Endothelial cell (in vitro differentiated cells): ENCODE measurements at regions not wholly inside any gene's neighbourhood (a gene's known extent, or its start where the extent isn't known, plus 50 kb on each side); places are given as distances from the start of the nearest gene placed in this dataset.

Source experiments
- DNase-seq: peaks from one replicate; pipeline ENCODE4 v3.0.0; 2021; ENCODE audit warnings: low spot score
- H3K27ac Mint-ChIP-seq: one replicate; pipeline ENCODE4 v1.8.0; 2021; ENCODE audit warnings: mixed read lengths, inconsistent platforms; ENCODE audit not compliant: unreplicated experiment
- H3K27me3 Mint-ChIP-seq: one replicate; pipeline ENCODE4 v1.8.0; 2021; ENCODE audit warnings: mild to moderate bottlenecking, moderate library complexity, mixed read lengths, inconsistent platforms; ENCODE audit not compliant: unreplicated experiment
- H3K36me3 Mint-ChIP-seq: one replicate; pipeline ENCODE4 v1.8.0; 2021; ENCODE audit warnings: mild to moderate bottlenecking, low read depth, mixed read lengths, inconsistent platforms; ENCODE audit not compliant: unreplicated experiment
- H3K4me1 Mint-ChIP-seq: one replicate; pipeline ENCODE4 v1.8.0; 2021; ENCODE audit warnings: mild to moderate bottlenecking, mixed read lengths, inconsistent platforms; ENCODE audit not compliant: unreplicated experiment
- H3K4me3 Mint-ChIP-seq: one replicate; pipeline ENCODE4 v1.8.0; 2021; ENCODE audit warnings: mild to moderate bottlenecking, mixed read lengths, inconsistent platforms; ENCODE audit not compliant: unreplicated experiment
- H3K9me3 Mint-ChIP-seq: one replicate; pipeline ENCODE4 v1.8.0; 2021; ENCODE audit warnings: mixed read lengths, inconsistent platforms; ENCODE audit not compliant: unreplicated experiment
- CTCF ChIP-seq: fragments of 200-600 bp; sonication (generic); IDR thresholded peaks from one replicate; pipeline ENCODE4 v1.5.0; 2021; ENCODE audit warnings: antibody characterized with exemption; ENCODE audit not compliant: unreplicated experiment

GRCh38 chr1:9437961-9438430 is 101.3 kb upstream of the SLC25A33 start:
- Mint-ChIP-seq H3K4me1 (no peaks in the 10 kb centered on the region), H3K27me3 (peaks cover 4% of the 10 kb centered on the region), H3K36me3 (no peaks in the 10 kb centered on the region), H3K9me3 (no peaks in the 10 kb centered on the region), H3K4me3 (no peak overlapping the region), H3K27ac (no peak overlapping the region)
- DNase-seq = no peak
- no peak for TF ChIP-seq CTCF

GRCh38 chr1:9438431-9439073 is 100.7 kb upstream of the SLC25A33 start:
- TF ChIP-seq CTCF = no peak
- no peak for DNase-seq
- Mint-ChIP-seq H3K4me1 (no peaks in the 10 kb centered on the region), H3K27me3 (peaks cover 4% of the 10 kb centered on the region), H3K27ac (no peak overlapping the region), H3K36me3 (no peaks in the 10 kb centered on the region), H3K4me3 (no peak overlapping the region), H3K9me3 (no peaks in the 10 kb centered on the region)

GRCh38 chr1:9439074-9439761 is 100.0 kb upstream of the SLC25A33 start:
- Mint-ChIP-seq H3K4me3 (no peak overlapping the region), H3K9me3 (no peaks in the 10 kb centered on the region), H3K4me1 (peaks cover 5% of the 10 kb centered on the region), H3K27ac (no peak overlapping the region), H3K27me3 (peaks cover 4% of the 10 kb centered on the region), H3K36me3 (no peaks in the 10 kb centered on the region)
- no peak for DNase-seq
- no peak for TF ChIP-seq CTCF

GRCh38 chr1:9440261-9440660 is 99.0 kb upstream of the SLC25A33 start:
- peaks cover 3% of the 10 kb centered on the region for H3K27me3 Mint-ChIP-seq
- no peaks in the 10 kb centered on the region for H3K36me3 Mint-ChIP-seq
- H3K4me1 Mint-ChIP-seq = peaks cover 5% of the 10 kb centered on the region
- no peaks in the 10 kb centered on the region for H3K9me3 Mint-ChIP-seq
- TF ChIP-seq CTCF = no peak
- no peak overlapping the region for H3K27ac Mint-ChIP-seq
- DNase-seq = no peak
- H3K4me3 Mint-ChIP-seq = no peak overlapping the region

GRCh38 chr1:9440763-9441194 is 98.5 kb upstream of the SLC25A33 start:
- DNase-seq = no peak
- no peaks in the 10 kb centered on the region for H3K9me3 Mint-ChIP-seq
- peaks cover 3% of the 10 kb centered on the region for H3K27me3 Mint-ChIP-seq
- TF ChIP-seq CTCF = no peak
- peaks cover 5% of the 10 kb centered on the region for H3K4me1 Mint-ChIP-seq
- no peak overlapping the region for H3K27ac Mint-ChIP-seq
- no peak overlapping the region for H3K4me3 Mint-ChIP-seq
- H3K36me3 Mint-ChIP-seq = no peaks in the 10 kb centered on the region
